ENCODE measurements at regions not wholly inside any gene's neighbourhood (a gene's known extent, or its start where the extent isn't known, plus 50 kb on each side); places are given as distances from the start of the nearest gene placed in this dataset.

GRCh38 chr11:122344215-122344614 is 228.2 kb upstream of the BLID start:
- TF ChIP-seq CTCF (optimal IDR thresholded peaks at IDR 0.05 in 1 of 3, IDR thresholded peaks at IDR 0.05 in 1 of 3, conservative IDR thresholded peaks at IDR 0.05 in 1 of 3; ENCODE audit: extremely low read depth in 1 of 3, insufficient read depth in 2 of 3, low read length in 3 of 3) (no peak), EZH2 (IDR thresholded peaks at IDR 0.05; ENCODE audit: low read length) (no peak)
